Neural cell (in vitro differentiated cells): ENCODE measurements at regions not wholly inside any gene's neighbourhood (a gene's known extent, or its start where the extent isn't known, plus 50 kb on each side); places are given as distances from the start of the nearest gene placed in this dataset.

ENCODE experiments used
- H2AFZ ChIP-seq: fragments of 200-600, 300-800 bp; sonication (generic), shearing (Covaris generic); 2 replicates; pipeline ENCODE4 v1.6.0; 2014; ENCODE audit warnings: low read depth, mild to moderate bottlenecking, antibody characterized with exemption, low read length, moderate library complexity
- H3F3A ChIP-seq: fragments of 200-600 bp; shearing (Covaris generic); 2 replicates; pipeline ENCODE4 v1.6.1; 2016; ENCODE audit warnings: mild to moderate bottlenecking, moderate library complexity, mixed read lengths, antibody characterized with exemption, low read length; ENCODE audit not compliant: insufficient read depth, poor library complexity, severe bottlenecking
- H3K27ac ChIP-seq: fragments of 200-600, 300-800 bp; sonication (generic), shearing (Covaris generic); 2 replicates; pipeline ENCODE4 v1.5.1; 2014; ENCODE audit warnings: mild to moderate bottlenecking, low read length, moderate library complexity
- H3K27me3 ChIP-seq: fragments of 300-800, 200-600 bp; sonication (generic), shearing (Covaris generic); 2 replicates; pipeline ENCODE4 v1.6.0; 2014; ENCODE audit warnings: mild to moderate bottlenecking, low read depth, low read length, moderate library complexity; ENCODE audit not compliant: insufficient read depth
- H3K36me3 ChIP-seq: fragments of 300-800, 200-600 bp; sonication (generic), shearing (Covaris generic); 2 replicates; pipeline ENCODE4 v1.5.1; 2014; ENCODE audit warnings: mild to moderate bottlenecking, antibody characterized with exemption, low read length, moderate library complexity; ENCODE audit not compliant: insufficient read depth
- H3K4me2 ChIP-seq: fragments of 300-800, 200-600 bp; sonication (generic), shearing (Covaris generic); 2 replicates; pipeline ENCODE4 v1.6.0; 2014; ENCODE audit warnings: mild to moderate bottlenecking, low read length
- H3K4me3 ChIP-seq: fragments of 300-800, 200-600 bp; sonication (generic), shearing (Covaris generic); 2 replicates; pipeline ENCODE4 v1.5.1; 2014; ENCODE audit warnings: mild to moderate bottlenecking, low read length, moderate library complexity
- H3K79me2 ChIP-seq: fragments of 200-600 bp; shearing (Covaris generic); replicated peaks from 2 replicates; pipeline ENCODE4 v1.6.0; 2014; ENCODE audit warnings: mild to moderate bottlenecking, low read length, moderate library complexity; ENCODE audit not compliant: insufficient read depth
- H3K9ac ChIP-seq: fragments of 300-800, 200-600 bp; sonication (generic), shearing (Covaris generic); 2 replicates; pipeline ENCODE4 v1.6.1; 2016; ENCODE audit warnings: mild to moderate bottlenecking, low read length, mixed read lengths
- H3K9me2 ChIP-seq: fragments of 200-600 bp; shearing (Covaris generic); 2 replicates; pipeline ENCODE4 v1.6.1; 2016; ENCODE audit warnings: mild to moderate bottlenecking, low read length, mixed read lengths; ENCODE audit not compliant: insufficient read depth
- H3K9me3 ChIP-seq: fragments of 200-600, 300-800 bp; sonication (generic), shearing (Covaris generic); 2 replicates; pipeline ENCODE4 v1.6.1; 2016; ENCODE audit warnings: mild to moderate bottlenecking, mixed run types, low read length, moderate library complexity, mixed read lengths
- H4K20me1 ChIP-seq: fragments of 200-600 bp; shearing (Covaris generic); 2 replicates; pipeline ENCODE4 v1.6.1; 2016; ENCODE audit warnings: mild to moderate bottlenecking, mixed run types; ENCODE audit not compliant: insufficient read depth
- EP300 ChIP-seq: fragments of 450-650 bp; conservative IDR thresholded peaks from 2 replicates; pipeline ENCODE4 v1.6.1; 2014; ENCODE audit warnings: antibody characterized with exemption, mild to moderate bottlenecking, moderate library complexity; ENCODE audit not compliant: poor library complexity, severe bottlenecking
- EZH2 ChIP-seq: fragments of 200-600, 300-800 bp; shearing (Covaris generic), sonication (generic); IDR thresholded peaks from 2 replicates; pipeline ENCODE4 v1.6.1; 2014; ENCODE audit warnings: antibody characterized with exemption, low read length, borderline replicate concordance, mild to moderate bottlenecking; ENCODE audit not compliant: insufficient read depth, poor library complexity, severe bottlenecking
- MXI1 ChIP-seq: fragments of 450-650 bp; conservative IDR thresholded peaks from 2 replicates; pipeline ENCODE4 v1.6.1; 2014; ENCODE audit warnings: antibody characterized with exemption, mild to moderate bottlenecking; ENCODE audit not compliant: poor library complexity, severe bottlenecking
- POLR2AphosphoS5 ChIP-seq: IDR thresholded peaks from 2 replicates; pipeline ENCODE4 v1.6.1; 2012
- RAD21 ChIP-seq: fragments of 450-650 bp; conservative IDR thresholded peaks from 2 replicates; pipeline ENCODE4 v1.6.1; 2014; ENCODE audit warnings: antibody characterized with exemption, mild to moderate bottlenecking, moderate library complexity
- SMC3 ChIP-seq: fragments of 450-650 bp; conservative IDR thresholded peaks from 2 replicates; pipeline ENCODE4 v1.6.1; 2014; ENCODE audit warnings: antibody characterized with exemption, mild to moderate bottlenecking, moderate library complexity; ENCODE audit not compliant: poor library complexity
- TAF1 ChIP-seq: IDR thresholded peaks from 2 replicates; pipeline ENCODE4 v1.6.1; 2012; ENCODE audit warnings: low read depth
- TF ChIP-seq, protein P1 (sequence below): IDR thresholded peaks from 2 replicates; pipeline ENCODE4 v1.6.1; 2012; ENCODE audit warnings: borderline replicate concordance
- TF ChIP-seq, protein P2 (sequence below): fragments of 450-650 bp; IDR thresholded peaks from 2 replicates; pipeline ENCODE4 v1.5.1; 2014; ENCODE audit warnings: antibody characterized with exemption, mild to moderate bottlenecking, moderate library complexity; ENCODE audit not compliant: poor library complexity, severe bottlenecking

DNA sequence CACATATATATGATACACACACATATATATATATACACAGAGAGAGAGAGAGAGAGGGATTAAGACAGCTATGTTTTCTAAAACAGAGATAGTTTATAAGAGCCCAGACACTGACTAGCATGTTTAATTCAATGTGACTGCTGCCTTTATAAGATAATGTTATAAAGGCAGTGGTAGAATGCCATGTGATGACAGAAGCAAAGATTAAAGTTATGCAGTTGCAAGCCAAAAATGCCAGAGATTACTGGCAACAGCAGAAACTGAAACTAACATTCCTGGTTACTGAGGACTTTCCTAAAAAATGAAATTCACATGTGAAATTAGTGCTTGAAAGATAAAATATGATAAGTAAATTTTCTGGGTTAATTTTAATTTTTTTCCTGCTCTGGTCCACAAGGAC lies 1888.9 kb downstream of the LRRC4C start:
- Histone ChIP-seq H3K27me3 (no peaks in the 10 kb centered on the region), H4K20me1 (no peaks in the 10 kb centered on the region), H3K79me2 (no peaks in the 10 kb centered on the region), H3K9me2 (no peaks in the 10 kb centered on the region), H3F3A (no peaks in the 10 kb centered on the region), H2AFZ (no peak overlapping the region), H3K9ac (no peak overlapping the region), H3K4me2 (no peak overlapping the region), H3K9me3 (no peaks in the 10 kb centered on the region), H3K4me3 (no peak overlapping the region), H3K27ac (no peak overlapping the region), H3K36me3 (no peaks in the 10 kb centered on the region)
- TF ChIP-seq POLR2AphosphoS5: no peak
- no peak for TF ChIP-seq RAD21
- no peak for TF ChIP-seq TAF1
- no peak for TF ChIP-seq EP300
- no peak for TF ChIP-seq MXI1
- no peak for TF ChIP-seq SMC3
- TF ChIP-seq, protein P1, sequence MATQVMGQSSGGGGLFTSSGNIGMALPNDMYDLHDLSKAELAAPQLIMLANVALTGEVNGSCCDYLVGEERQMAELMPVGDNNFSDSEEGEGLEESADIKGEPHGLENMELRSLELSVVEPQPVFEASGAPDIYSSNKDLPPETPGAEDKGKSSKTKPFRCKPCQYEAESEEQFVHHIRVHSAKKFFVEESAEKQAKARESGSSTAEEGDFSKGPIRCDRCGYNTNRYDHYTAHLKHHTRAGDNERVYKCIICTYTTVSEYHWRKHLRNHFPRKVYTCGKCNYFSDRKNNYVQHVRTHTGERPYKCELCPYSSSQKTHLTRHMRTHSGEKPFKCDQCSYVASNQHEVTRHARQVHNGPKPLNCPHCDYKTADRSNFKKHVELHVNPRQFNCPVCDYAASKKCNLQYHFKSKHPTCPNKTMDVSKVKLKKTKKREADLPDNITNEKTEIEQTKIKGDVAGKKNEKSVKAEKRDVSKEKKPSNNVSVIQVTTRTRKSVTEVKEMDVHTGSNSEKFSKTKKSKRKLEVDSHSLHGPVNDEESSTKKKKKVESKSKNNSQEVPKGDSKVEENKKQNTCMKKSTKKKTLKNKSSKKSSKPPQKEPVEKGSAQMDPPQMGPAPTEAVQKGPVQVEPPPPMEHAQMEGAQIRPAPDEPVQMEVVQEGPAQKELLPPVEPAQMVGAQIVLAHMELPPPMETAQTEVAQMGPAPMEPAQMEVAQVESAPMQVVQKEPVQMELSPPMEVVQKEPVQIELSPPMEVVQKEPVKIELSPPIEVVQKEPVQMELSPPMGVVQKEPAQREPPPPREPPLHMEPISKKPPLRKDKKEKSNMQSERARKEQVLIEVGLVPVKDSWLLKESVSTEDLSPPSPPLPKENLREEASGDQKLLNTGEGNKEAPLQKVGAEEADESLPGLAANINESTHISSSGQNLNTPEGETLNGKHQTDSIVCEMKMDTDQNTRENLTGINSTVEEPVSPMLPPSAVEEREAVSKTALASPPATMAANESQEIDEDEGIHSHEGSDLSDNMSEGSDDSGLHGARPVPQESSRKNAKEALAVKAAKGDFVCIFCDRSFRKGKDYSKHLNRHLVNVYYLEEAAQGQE: no peak

DNA sequence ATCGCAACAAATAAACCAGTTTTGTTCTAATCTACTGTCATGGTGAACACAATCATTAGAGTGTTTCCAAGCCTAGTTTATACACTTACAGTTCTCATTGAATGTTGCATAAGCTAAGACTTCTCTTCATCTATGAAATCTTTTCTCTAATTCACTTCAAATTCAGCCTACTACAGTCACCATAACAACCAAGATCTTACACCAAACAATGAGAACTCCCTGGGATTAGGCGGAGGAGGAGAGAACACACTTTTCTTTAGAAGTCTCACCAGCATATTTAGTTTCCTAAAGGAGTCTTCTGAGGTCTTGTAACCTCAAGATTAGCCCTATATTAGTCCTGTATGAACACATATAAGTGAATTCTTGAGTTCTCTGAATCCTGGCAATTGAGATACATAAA lies 1889.7 kb downstream of the LRRC4C start:
- no peak for TF ChIP-seq EP300
- no peak for TF ChIP-seq RAD21
- no peak for TF ChIP-seq POLR2AphosphoS5
- TF ChIP-seq SMC3: no peak
- no peak overlapping the region for H3K9ac ChIP-seq
- no peaks in the 10 kb centered on the region for H4K20me1 ChIP-seq
- H3K36me3 ChIP-seq: no peaks in the 10 kb centered on the region
- H3K27ac ChIP-seq: no peak overlapping the region
- no peaks in the 10 kb centered on the region for H3F3A ChIP-seq
- H2AFZ ChIP-seq: no peak overlapping the region
- no peak overlapping the region for H3K4me2 ChIP-seq
- H3K9me3 ChIP-seq: no peaks in the 10 kb centered on the region
- no peaks in the 10 kb centered on the region for H3K27me3 ChIP-seq
- no peak overlapping the region for H3K4me3 ChIP-seq
- no peaks in the 10 kb centered on the region for H3K79me2 ChIP-seq
- no peaks in the 10 kb centered on the region for H3K9me2 ChIP-seq

DNA sequence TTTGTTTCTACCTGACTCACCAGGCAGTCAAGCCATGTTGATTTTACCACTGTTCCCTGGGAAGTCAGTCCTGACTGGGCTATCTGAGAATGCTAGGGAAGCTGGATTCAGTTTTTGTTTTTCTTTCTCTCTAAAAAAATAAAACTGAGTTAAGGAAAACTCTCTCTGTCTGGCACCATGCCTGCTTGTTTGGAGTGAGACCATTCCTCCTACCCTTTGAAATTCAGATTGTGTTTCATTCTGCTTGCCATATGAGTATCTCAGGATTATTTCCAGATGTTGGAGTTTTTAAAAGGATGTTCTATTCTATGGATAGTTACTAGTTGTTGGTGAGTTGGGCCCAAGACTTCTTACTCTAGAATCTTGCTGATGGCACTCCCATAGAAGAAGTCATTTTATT lies 1917.0 kb downstream of the LRRC4C start:
- Histone ChIP-seq H3K4me2 (no peak overlapping the region), H3K27me3 (no peaks in the 10 kb centered on the region), H3K9ac (no peak overlapping the region), H3K27ac (no peak overlapping the region), H2AFZ (no peak overlapping the region), H3K79me2 (no peaks in the 10 kb centered on the region), H3K36me3 (no peaks in the 10 kb centered on the region), H3K9me2 (no peaks in the 10 kb centered on the region), H4K20me1 (no peaks in the 10 kb centered on the region), H3K4me3 (no peak overlapping the region), H3K9me3 (no peaks in the 10 kb centered on the region), H3F3A (no peaks in the 10 kb centered on the region)
- no peak for TF ChIP-seq EP300
- TF ChIP-seq EZH2: no peak
- TF ChIP-seq, protein P1: no peak
- TF ChIP-seq, protein P2, sequence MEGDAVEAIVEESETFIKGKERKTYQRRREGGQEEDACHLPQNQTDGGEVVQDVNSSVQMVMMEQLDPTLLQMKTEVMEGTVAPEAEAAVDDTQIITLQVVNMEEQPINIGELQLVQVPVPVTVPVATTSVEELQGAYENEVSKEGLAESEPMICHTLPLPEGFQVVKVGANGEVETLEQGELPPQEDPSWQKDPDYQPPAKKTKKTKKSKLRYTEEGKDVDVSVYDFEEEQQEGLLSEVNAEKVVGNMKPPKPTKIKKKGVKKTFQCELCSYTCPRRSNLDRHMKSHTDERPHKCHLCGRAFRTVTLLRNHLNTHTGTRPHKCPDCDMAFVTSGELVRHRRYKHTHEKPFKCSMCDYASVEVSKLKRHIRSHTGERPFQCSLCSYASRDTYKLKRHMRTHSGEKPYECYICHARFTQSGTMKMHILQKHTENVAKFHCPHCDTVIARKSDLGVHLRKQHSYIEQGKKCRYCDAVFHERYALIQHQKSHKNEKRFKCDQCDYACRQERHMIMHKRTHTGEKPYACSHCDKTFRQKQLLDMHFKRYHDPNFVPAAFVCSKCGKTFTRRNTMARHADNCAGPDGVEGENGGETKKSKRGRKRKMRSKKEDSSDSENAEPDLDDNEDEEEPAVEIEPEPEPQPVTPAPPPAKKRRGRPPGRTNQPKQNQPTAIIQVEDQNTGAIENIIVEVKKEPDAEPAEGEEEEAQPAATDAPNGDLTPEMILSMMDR: no peak
- TF ChIP-seq MXI1: no peak
- TF ChIP-seq RAD21: no peak
- TF ChIP-seq TAF1: no peak
- TF ChIP-seq POLR2AphosphoS5: no peak
- TF ChIP-seq SMC3: no peak
